NCI-H82 treated with DMSO at 0.1 percent for 48 hours (cell line): ENCODE measurements at regions not wholly inside any gene's neighbourhood (a gene's known extent, or its start where the extent isn't known, plus 50 kb on each side); places are given as distances from the start of the nearest gene placed in this dataset.

Experiments
- DNase-seq: peaks from one replicate; lab custom pipeline; 2025; ENCODE audit not compliant: unreplicated experiment; lab: John Stamatoyannopoulos, UW

GRCh38 chr5:171647043-171647903 lies 138.3 kb upstream of the SMIM23 start:
- no peak for DNase-seq

GRCh38 chr5:171647904-171648260 lies 137.7 kb upstream of the SMIM23 start:
- no peak for DNase-seq

- DNase-seq: no peak
Observed at GRCh38 chr5:171648279-171649074, 137.1 kb upstream of the SMIM23 start.

GRCh38 chr5:171649075-171649401 lies 136.6 kb upstream of the SMIM23 start:
- no peak for DNase-seq

GRCh38 chr5:171650597-171650996 lies 135.0 kb upstream of the SMIM23 start:
- no peak for DNase-seq

GRCh38 chr5:171651102-171651501 lies 134.5 kb upstream of the SMIM23 start:
- no peak for DNase-seq

- DNase-seq: no peak
Observed at GRCh38 chr5:171654881-171655280, 130.7 kb upstream of the SMIM23 start.

GRCh38 chr5:171657473-171657872 lies 128.1 kb upstream of the SMIM23 start:
- DNase-seq: no peak

GRCh38 chr5:171659896-171660295 lies 125.7 kb upstream of the SMIM23 start:
- DNase-seq: no peak

- DNase-seq: no peak
Observed at GRCh38 chr5:171660434-171660833, 125.2 kb upstream of the SMIM23 start.

GRCh38 chr5:171661143-171661542 lies 124.5 kb upstream of the SMIM23 start:
- no peak for DNase-seq

GRCh38 chr5:171663311-171664085 lies 122.1 kb upstream of the SMIM23 start:
- DNase-seq: no peak

GRCh38 chr5:171664489-171664888 lies 121.1 kb upstream of the SMIM23 start:
- no peak for DNase-seq

GRCh38 chr5:171666815-171667214 lies 118.8 kb upstream of the SMIM23 start:
- no peak for DNase-seq

- no peak for DNase-seq
Observed at GRCh38 chr5:171667341-171668096, 118.1 kb upstream of the SMIM23 start.

- DNase-seq: no peak
Observed at GRCh38 chr5:171668097-171668412, 117.6 kb upstream of the SMIM23 start.

- DNase-seq: no peak
Observed at GRCh38 chr5:171669571-171669970, 116.0 kb upstream of the SMIM23 start.

GRCh38 chr5:171672556-171672955 lies 113.1 kb upstream of the SMIM23 start:
- DNase-seq: no peak

- DNase-seq: no peak
Observed at GRCh38 chr5:171673328-171673727, 112.3 kb upstream of the SMIM23 start.

- DNase-seq: no peak
Observed at GRCh38 chr5:171673840-171674239, 111.8 kb upstream of the SMIM23 start.

GRCh38 chr5:171675511-171675910 lies 110.1 kb upstream of the SMIM23 start:
- DNase-seq: no peak
